ENCODE measurements at regions not wholly inside any gene's neighbourhood (a gene's known extent, or its start where the extent isn't known, plus 50 kb on each side); places are given as distances from the start of the nearest gene placed in this dataset.
A peak's percentile ranks its signal among the peaks of the same experiment; 100 is the strongest.
"Not testable (repeated sequence)": the region's sequence is repeated elsewhere in the genome, so short reads cannot be mapped to it uniquely, and the experiment has no call there.

DNA sequence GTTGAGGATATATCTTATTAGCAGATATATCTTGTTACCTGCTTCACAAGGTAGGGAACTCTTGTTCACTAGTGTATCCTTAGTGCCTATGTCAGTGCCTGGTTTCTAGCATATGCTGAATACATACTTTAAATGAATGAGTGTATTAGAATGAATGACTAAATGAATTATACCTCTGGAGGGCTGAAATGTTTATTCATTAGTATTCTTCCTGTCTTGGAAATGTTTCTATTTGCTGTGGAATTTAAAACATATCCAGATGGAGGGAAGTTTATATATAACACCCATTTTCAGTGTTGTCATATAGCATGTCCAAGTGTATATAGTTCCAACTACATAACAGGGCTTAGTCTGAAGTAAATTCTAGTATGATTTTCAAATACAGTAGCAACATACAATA lies 581.5 kb downstream of the TBL1XR1 start:
- DNase-seq = no peak

DNA sequence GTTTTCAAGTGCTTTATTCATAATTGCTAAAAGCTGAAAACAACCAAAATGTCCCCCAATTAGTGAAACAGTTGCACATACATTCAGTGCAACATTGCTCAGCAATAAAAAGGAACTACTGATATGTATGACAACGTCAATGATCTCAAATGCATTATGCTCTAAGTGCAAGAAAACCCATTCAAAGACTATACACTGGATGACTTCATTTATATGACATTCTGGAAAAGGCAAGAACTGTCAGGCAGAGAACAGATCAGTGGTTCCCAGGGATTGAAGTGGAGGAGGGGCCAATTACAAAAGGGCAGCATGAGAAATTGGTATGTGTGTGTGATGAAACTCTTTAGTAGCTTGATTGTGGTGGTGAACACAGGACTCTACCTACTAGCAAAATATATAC lies 585.6 kb downstream of the TBL1XR1 start:
- peak; percentile 10 for DNase-seq

- no peak for DNase-seq
Observed at GRCh38 chr3:176609361-176609760, 587.9 kb downstream of the TBL1XR1 start.

DNA sequence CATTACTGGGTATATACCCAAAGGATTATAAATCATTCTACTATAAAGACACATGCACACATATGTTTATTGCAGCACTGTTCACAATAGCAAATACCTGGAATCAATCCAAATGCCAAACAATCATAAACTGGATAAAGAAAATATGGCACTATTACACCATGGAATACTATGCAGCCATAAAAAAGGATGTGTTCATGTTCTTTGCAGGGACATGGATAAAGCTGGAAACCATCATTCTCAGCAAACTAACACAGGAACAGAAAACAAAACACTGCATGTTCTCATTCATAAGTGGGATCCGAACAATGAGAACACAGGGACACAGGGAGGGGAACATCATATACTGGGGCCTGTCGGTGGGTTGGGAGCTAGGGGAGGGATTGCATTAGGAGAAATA lies 591.7 kb downstream of the TBL1XR1 start:
- not testable (repeated sequence) for DNase-seq

- no peak for DNase-seq
Observed at GRCh38 chr3:176595307-176595706, 602.0 kb downstream of the TBL1XR1 start.

DNA sequence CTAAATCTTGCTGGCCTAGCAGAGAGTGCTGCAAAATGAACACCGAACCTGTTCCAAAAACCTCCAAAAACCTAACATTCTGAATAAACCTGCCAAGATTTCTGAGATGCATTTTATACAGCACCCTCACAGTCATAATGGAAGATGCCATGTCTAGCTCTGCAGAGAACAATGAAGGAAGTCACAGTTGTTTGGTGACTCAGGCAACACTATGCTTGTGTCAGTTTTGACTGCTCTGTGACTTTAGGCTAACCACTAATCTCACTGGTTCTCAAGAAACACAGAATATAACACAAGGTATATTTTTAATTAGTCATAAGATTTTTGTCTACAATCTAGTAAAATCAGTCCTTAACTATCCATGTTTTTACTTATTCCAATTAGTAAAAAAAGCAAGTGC lies 606.6 kb downstream of the TBL1XR1 start:
- DNase-seq = peak; percentile 38

GRCh38 chr3:176587089-176587488 lies 610.2 kb downstream of the TBL1XR1 start:
- no peak for DNase-seq

GRCh38 chr3:176584413-176585176 lies 612.7 kb downstream of the TBL1XR1 start:
- no peak for DNase-seq

GRCh38 chr3:176583956-176584355 lies 613.3 kb downstream of the TBL1XR1 start:
- DNase-seq = no peak

GRCh38 chr3:176581589-176581988 lies 615.7 kb downstream of the TBL1XR1 start:
- no peak for DNase-seq

DNA sequence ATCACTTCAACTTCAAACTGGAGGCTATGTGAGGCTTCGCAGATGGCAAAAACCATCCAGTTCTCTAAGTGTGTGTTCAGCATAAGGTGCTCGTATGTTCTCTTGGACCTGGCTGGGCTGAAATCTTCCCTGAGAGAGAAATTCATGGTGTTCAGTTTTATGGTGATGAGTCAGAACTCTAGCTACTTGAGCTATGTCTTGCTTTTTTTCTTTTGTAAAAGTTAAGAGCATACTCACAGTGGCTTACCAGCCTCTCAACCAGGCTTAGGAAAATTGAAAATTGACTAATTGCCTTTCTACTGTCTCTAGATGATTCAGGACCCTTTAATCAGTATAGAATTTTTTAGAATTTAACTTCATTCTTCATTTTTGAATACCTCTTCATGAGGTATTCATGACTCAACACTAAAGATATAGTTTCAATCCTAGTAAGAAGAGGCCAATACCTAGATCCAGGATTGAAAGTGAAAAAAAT lies 617.5 kb downstream of the TBL1XR1 start:
- DNase-seq = no peak

DNA sequence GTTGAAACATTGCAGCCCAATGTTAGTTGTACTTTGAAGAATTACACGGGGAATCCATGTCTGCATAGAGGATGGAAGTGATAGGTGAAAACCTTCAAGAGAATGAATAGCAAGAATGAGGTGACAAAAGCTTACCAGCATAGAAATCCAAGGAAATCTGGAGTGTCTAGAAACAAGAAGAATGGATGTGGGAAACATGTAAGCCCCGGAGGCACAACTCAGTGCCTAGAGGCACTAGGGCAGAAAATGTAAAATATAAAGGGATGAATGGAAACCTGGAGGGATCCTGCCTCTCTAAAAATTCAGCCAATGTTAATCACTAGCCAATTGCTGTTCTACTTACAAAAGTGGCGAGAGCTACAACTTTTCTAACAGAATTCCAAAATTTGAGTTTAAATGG lies 619.0 kb downstream of the TBL1XR1 start:
- no peak for DNase-seq

DNA sequence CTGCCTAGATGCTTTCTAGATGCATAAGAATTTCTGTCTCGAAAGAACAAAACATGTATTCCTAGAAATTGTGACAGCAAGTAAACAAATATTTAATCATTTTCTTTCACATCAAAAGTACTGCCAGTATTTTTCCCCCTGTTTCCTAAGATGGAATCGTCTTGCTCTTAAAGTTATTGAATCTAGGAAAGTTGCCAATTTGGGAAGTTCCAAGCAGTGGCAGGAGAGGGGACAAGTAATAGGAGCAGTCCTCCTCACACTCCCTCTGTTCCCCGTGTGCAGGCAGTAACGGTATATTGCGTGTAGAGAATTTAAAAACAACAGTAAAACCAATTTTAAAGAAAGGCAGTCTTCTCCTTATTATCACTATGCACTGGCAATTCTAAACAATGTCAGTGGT lies 619.8 kb downstream of the TBL1XR1 start:
- no peak for DNase-seq

- no peak for DNase-seq
Observed at GRCh38 chr3:176574786-176575185, 622.5 kb downstream of the TBL1XR1 start.

DNA sequence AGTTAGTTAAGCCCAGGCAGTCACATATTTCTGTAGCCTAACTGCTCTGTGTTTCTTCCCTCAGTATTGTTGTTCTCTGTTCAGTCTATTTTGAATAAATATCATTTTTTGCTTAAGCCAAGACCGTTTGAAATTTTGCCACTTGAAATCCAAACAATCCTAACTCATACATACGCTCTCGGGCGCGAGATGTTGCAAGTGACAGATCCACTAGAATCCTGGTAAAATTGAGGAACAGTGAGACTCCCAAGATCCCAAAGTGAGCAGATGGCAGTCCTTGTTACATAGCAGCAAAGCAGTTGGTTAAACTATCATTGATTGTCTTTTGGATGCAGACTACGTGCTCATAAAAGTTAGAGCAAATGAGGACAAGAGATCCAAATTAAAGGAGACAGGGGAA lies 625.4 kb downstream of the TBL1XR1 start:
- no peak for DNase-seq

DNA sequence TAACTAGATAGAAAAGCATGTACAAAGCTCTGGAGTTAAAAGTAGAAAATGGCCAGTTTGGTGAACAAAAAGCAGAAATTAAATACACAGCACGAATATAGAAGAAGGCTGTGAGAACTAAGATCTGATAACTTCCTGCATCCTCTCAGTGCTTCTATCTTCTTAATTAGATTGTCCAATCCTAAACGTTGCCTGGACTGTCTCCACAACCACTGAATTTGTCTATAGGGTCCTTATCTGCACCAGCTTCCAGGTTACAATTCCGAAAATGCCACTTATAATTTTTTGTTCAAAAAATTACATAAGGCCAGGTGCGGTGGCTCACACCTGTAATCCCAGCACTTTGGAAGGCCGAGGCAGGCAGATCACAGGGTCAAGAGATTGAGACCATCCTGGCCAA lies 626.3 kb downstream of the TBL1XR1 start:
- no peak for DNase-seq

- no peak for DNase-seq
Observed at GRCh38 chr3:176568189-176568588, 629.1 kb downstream of the TBL1XR1 start.

DNA sequence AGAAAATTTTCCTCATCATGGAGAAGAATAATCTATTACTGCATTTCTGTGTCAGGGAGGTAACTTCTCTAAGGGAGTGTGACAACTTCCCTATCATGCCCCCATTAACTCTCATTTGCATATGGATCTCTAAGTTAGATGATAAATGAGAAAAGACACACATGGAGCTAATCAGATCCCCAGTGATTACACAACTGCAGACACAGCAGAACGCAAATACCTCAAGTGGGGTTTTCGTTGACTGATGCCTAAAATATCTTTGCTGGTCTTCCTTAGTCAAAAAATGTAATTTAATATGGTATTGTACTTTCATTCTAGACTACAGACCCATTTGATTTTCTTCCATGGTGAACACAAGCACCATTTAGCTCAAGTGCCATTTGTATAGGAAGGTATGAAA lies 630.5 kb downstream of the TBL1XR1 start:
- no peak for DNase-seq

- DNase-seq = peak; percentile 97
Observed at GRCh38 chr3:176562331-176562730, 635.0 kb downstream of the TBL1XR1 start.

DNA sequence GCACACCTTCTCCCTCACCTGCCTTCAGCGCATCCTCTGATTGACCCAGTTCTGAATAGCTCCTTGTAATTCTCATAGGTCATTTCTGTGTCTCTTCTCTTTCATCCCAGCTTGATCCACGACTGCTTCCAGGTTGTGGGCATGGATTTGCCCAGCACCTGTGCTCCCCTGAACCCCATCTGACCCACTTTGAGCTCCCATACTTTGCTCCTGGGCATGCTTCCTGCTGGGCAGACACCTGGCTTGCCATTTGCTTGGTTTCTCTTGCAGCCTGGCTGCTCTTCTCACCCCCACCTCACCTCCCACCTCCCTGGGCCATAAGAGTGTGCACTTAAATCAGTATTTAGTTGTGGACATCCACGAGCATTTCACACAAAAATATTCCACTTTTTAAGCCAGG lies 635.5 kb downstream of the TBL1XR1 start:
- peak; percentile 94 for DNase-seq

DNA sequence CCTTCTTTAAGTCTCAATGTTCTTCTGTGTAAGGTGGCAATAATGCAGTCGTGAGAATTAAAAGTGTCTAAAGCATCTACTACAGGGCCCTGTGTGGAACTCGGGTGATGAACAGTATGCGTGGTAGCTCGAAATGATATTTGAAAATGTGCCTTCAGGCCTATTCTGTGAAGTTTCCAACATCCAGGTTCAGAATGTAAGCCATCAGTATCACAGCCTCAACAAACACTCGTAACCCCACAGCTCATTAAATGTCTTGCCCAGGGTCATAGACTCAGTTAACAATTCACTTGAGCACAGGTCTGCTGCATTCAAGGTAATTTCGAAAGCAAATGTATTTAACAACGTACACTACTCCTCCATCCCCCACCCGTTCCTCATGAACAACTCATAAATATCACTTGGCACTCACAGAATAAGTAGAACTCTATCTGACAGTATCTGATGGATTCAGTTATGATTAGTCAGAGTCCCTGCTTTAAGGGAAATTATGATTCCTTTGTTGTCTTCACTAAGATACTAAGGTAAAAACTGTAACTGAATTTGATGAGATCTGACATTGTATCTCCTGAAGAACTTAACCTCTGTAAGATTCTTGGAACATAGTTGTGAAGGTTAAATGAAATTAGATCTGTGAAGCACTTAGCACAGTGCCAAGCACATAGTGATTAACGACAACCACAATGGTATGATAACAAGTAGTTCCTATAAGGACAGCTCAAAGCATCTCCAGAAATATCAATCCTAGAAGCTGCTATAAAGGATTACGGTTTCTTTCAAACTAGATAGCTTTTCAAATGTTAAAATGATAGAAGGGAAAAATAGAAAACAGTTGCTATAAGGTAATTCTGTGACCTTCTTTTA lies 642.3 kb downstream of the TBL1XR1 start:
- DNase-seq = peak; percentile 14

DNA sequence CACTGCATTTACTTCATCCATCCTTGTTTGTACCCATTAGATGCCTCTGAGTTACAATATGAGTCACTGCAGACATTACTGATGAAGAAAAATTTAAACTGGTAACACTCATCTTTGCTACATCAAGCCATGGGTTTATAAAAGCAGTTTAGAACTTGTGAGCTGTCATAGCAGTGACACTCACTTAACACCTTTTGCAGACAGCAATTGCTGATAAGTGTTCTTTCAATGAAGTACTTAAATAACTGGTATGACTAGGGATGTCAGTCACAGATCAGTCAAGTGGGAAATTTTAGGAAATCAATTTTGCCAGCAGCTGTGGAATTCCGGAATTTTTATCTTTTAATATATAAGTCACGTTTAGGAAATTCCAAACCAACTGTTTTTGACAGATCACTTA lies 643.0 kb downstream of the TBL1XR1 start:
- DNase-seq = no peak

DNA sequence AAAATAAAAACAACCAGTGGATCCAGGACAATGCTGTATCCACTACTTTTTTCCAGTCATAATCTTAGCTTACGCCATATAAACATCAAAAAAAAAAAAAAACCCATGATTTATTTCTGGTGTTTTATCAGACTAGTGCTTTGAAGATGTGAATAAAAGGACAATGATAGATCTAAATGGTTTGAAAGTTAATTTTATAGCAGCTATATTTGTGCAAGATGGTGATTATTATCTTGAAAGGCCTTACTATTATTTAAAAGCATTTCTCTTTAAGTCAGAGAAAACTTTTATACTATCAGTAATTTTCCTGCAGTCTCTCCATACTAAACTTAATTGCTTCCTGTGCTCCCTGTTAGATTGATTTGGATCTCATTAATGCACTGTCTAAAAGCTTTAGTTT lies 670.3 kb downstream of the TBL1XR1 start:
- no peak for DNase-seq

DNA sequence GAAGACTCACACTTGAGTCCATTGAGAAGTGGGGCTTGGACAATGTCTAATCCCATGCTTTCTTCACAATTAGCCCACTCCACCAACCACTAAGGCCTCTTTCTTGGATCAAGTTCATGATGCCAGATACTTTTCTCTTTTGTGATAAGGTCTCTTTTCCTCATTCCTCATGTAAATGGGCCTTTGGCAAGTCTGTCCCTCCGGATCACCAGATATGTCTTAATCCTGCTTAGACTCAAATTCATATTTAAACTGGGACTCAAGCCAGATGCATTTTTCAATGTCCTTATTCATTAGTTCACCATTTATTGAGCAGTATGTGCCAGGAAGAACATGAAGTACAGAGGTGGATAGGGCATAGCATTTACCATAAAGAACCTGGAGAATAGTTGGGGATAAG lies 671.1 kb downstream of the TBL1XR1 start:
- DNase-seq = no peak

Data from NCI-H69 (cell line).